ENCODE measurements at regions not wholly inside any gene's neighbourhood (a gene's known extent, or its start where the extent isn't known, plus 50 kb on each side); places are given as distances from the start of the nearest gene placed in this dataset.

DNA sequence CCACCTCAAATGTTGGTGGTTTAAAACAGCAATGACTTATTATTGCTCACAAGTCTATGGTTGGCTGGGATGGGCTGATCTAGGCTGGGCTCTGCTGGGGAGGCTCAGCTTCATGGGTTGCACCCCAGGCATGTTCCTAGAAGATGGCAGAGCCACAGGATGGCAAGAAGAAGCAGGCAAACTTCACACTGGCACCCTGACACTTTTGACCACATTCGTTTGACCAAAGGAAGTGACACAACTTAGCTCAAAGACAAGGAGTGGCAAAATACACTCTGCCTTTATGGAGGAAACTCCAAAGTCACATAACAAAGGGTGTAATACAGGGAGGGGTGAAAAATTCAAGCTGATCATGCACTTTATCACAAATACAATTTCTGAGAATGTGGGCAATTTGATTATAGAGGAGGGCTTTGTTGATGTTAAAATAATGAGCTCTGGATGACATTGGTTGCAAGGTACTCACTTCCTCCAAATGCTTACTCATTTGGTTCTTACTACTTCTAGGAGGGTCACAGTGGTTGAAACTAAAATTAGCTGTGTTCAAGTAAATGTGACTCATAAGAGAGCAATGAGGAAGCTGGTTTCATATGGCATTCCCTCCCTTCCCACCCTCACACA, 249.2 kb upstream of the RPS6KA3 start:
- peak; percentile 9 for DNase-seq

DNA sequence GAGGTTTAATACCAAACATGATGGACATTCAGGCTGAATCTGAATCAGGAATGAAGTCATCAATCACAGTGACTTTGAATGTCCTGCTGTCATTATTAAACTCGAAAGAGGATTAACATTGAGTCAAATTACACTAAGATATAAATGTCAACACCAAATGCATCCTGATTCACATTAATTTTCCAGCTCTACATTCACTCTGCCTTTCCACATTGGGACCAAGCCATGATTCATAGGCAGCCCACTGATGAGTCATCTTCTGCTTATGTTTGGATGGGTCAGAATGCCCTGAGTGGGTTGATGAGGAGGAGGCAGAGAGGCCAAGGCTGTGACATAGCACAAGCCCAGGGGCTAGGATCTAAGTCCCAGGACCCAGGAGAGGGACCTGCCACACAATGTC, 247.6 kb upstream of the RPS6KA3 start:
- DNase-seq: no peak

DNA sequence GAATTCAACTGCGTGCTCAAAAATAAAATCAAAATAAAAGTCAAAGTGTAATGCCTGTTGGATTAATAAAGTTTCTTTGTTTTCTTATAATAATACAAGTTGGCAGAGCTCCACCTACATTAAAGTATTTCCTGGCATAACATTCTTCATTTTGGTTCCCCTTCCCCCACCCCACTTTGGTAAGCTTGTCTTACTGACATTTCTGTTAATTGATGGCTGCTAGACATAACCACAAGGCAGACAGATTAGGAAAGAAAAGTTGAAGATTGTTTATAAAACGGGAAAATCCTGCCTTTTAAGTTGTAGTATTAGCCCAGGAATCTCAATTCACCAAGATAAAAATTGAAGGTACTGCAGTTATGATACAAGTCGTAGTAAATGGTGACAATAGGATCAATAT, 246.5 kb upstream of the RPS6KA3 start:
- no peak for DNase-seq

DNA sequence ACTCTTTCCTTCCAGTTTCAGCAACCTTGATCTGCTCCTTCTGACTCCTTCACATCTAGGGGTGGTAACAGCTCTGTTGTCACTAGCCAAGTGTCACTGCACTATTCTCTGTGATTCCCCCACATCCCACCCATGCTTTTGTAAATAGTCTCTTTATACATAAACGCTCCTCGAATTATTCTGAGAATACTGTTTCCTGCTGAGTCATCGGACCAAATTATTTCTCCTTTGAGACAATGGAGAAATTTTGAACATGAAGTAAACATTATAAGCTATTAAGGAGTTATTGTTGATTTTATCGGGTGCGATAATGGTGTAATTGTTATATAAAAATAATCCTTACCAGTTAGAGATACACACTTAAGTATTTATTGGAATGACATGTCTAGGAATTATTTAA, 245.1 kb upstream of the RPS6KA3 start:
- no peak for DNase-seq

DNA sequence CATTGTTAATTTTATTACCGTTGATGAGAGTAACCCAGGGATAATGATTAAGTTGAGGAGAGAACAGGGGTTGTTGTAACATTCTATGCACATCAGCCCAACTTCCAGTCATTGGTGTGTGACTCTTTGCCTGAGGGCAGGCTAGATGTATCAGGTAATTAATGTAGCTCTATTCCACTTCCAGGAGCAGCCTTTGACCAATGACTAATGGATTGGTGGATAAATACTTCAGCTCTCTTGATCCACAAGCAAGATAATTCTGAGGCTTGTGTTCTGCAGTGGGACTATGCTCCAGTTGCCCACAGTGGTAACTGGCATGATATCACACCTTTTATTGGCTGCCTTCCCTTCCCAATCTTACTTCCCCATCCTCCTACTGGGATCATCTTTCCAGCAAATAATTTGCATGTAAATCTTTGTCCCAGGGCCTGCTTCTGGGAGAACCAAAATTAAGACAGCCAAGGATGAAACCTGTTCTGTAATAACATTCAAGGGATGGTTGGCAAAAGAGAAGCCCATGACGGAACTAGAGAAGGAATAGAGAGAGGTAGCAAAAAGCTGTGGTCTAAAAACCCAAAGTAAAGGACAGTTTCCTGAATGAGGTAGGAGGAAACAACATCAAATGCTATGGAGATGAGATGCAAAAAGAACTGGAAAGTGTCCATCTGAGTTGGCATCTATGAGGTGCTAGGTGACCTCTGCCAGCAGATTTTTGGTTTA, 241.4 kb upstream of the RPS6KA3 start:
- no peak for DNase-seq

DNA sequence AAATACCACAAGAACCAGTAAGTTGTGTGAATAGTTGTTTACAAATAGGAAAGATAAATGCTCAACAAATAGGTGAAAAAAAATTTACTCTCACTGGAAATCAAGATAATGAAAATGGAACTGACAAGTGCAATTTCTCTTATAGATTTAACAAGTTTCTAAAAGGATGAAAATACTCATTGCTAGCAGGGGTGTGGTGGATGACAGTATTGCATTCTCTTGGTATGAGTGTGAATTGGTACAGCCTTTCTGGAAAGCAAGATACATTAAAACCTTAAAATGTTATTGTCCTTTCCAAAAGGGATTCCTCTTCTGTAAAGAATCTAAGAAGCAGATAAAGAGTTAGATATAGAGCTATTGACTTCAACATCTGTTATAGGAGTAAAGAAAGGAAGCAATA, 240.0 kb upstream of the RPS6KA3 start:
- DNase-seq: no peak

DNA sequence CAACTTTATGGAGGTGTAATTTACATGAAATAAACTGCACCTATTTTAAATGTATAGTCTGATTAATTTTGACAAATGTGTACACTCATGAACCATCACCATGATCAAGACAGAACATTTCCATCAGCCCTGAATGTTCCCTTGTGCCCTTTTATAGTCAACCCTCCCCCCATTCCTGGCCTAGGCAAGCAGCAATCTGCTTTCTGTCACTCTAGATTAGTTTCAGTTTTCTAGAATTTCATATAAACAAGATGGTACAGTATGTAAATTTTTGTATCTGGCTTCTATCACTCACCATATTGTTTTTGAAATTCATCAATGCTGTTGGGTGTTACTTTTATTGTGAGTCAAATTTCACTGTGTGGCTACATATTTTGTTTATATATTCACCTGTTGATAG, 234.2 kb upstream of the RPS6KA3 start:
- DNase-seq: no peak

DNA sequence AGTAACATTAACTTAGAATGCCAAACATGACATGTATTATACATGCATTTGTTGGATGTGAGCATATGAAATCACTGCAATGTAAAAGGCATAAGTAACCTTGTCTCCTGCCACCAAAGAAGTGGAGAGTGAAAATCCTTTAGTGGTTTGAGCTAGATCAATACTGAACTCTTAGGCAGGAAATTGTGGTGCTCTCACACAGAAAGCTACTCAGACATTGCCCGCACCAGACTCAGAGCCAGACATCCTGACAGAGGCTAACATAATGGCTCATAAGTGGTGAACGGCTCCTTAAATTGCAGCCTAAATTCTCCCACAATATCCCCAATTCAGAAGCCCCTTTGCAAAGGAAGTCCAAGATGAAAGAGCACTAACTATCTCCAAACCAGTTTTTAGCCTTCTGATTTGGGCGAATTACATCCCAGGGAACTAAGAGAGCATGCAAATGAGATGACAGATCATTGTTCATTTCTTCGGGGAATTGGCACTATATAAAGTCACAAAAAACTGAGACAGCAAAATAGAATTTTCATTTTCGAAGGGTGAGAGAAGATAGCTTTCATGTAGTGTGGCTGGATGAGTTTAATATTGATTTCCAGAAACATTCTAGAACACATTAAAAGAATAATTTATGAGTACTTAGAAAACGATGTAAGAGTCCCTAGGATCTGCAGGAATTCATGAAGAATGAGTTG, 233.6 kb upstream of the RPS6KA3 start:
- DNase-seq: peak; percentile 9

DNA sequence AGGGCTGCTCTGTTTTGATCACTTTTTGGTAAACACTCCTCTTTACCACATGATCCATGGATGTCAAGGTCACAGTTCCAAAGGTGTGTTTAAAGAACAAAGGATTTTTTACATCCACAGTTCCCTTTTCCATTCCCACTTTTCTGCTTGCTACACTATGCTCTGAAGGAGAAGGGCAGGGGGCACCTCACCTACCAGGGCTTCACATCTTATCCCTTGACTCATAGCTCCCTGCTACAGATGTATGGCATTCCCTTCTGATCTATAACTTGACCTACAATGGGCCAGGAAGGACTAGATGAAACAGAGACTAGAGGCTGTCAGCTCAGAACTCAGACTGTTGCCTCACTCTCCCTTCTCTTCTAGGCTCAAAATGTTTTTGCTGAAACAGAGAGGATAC, 233.1 kb upstream of the RPS6KA3 start:
- no peak for DNase-seq

DNA sequence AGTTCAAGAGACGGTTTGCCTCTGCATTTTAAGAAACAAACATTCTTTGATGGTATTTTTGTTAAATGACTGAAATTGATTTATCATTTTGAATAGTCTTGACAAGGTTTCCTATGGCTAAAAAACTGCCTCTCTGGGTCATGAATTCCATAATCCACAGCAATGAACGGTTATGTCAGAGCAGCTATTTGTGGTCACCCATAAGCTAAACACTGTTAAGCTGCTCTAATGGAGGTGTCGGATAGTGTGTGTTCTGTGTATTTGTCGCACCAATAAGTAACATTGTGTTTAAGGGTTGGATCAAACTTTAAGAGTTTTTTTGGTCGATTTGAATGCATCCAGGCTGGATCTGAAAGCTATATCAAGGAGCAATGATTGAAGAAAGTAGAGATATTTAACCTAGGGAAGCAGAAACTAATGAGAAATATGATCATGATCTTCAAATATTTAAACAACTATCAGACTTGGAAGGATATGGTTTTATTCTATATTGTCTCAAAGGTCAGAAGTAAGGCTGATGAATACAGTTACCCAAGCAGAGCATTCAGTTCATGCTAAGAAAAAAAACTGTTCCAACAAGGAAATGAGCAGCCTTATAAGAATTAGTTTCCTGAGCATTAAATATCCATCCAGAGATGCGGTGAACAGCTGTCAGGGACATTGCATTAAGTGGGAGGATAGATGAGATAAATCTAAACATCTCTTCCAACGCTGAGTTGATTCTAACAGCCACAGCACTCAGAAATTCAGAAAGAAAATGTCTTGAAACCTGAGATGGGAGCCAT, 232.3 kb upstream of the RPS6KA3 start:
- no peak for DNase-seq

DNA sequence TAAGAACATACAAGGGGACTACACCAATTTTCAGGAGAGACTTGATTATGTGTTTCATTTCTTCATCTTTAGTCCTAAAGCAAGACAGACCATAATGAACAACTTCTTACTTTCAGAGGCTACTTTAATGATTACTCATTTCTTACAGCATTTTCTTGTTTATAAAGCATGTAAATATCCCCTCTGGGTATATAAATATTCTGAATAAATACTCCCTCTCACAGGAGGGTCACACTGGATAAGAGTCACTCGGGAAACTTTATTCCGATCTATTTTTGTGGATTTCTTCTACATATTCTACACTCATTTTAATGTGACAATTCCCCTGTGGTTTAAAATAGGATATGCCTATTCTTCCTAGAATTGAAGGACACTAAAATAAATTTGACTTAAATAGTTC, 228.9 kb upstream of the RPS6KA3 start:
- DNase-seq: no peak

DNA sequence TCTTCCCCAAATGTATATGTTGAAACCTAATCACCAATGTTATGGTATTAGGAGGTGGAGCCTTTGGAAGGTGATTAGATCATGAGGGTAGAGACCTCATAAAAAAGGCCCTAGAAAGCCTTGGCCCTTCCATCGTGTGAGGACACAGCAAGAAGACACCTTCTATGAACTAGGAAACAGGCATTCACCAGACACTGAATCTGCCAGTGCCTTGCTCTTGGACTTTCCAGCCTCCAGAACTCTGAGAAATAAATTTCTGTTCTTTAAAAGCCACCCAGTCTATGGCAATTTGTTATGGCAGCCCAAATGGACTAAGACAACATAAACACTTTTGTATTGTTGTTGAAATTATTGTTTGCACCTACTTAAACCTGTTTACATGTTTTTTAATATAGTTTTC, 221.8 kb upstream of the RPS6KA3 start:
- no peak for DNase-seq

DNA sequence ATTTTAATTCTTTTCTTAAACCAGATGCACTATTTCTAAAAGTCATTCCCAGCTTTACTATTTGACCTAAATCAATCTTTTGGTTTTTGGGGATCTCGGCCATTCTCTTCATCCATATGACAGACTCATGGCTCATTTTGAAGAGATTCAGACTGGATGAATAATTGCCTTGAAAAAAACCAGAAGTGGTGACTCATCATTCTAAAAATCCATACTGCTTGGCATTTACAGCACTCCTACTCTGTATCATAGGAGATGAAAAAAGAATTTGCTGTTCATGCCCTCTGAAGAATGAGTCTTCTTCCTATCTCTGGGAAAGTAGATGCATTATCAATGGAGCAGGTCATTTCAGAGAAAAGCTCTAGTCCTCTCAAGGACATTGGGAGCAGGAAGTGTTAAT, 220.5 kb upstream of the RPS6KA3 start:
- DNase-seq: no peak

DNA sequence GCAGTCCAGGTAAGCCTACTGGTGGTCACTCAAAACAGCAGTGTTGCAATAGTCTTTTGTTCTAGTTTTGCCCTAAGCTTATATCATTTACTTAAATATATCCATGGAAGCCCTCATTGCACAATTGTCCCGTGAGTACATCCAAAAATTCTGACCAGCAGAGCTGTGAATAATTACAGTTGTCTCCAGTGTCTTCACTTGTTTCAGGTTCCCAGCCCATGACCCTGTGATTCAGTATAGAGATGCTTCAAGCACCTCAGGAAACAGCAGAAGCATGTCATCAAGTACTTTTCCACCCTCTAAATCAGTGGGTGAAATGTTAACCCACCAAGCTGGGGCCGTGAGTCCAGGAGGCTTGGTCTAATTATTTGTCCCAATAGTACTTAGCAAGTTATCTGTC, 214.9 kb upstream of the RPS6KA3 start:
- no peak for DNase-seq

DNA sequence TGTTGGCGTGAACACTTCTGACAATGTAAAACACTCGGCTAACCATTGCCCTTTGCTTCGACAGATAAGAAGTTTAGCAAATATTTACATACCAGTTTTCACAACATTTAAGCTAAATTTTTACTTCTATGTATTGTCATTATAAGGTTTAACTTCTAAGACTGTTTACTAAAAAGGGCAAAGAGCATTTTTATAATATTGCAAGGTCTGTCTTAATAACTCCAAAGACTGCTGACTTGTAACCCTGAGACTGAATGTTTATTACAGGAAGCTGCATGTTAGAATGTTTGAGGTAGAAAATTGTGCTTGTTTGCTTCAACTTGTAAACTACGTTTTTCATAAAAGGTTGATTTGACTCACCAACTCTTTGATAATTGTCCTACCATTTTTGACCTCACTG, 213.2 kb upstream of the RPS6KA3 start:
- DNase-seq: no peak

DNA sequence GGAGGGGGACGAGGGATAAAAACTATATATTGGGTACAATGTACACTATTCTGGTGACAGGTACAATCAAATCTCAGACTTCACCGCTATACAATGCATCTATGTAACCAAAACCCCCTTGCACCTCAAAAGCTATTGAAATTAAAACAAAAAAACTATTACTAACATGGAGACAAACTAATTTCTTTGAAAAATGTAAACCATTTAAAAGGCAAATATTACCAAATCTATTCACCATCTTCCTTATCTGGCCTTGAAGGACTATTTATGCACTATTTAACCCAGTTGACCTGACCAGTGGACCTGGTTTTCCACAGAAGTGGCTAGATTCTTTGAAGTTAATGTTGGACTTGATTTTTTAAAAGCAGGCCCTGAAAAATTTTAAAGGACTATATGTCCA, 212.3 kb upstream of the RPS6KA3 start:
- DNase-seq: no peak

DNA sequence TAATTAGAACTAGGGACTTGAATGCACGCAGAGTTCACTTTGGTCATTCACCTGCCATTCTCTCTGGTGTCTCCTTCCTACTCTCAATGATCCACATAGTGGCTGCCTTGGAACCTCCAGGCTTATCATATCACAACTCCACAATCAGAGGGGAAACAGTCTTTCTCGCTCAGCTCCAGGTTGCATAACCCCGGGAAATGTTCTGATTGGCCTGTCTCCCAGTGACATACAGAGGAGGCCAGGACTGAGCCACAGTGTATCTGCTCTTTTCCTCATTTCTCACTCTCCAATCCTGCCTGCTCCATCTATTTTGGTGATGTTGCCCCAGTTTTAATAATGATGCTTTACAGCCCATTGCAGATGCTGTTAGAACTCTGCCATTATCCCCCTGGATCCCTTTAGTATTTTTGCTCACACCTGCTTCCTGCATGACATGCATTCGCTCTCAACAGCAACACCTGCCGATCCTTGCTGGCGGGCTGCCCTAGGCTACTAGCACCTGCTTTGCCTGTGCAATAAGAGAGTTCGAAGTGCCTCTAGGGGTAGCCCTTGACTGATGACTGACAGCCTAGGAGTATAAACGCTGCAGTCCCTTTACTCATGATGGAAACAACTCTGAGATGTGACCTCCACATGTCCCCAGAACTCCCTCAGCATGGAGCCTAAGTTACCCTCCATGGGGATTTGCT, 211.3 kb upstream of the RPS6KA3 start:
- no peak for DNase-seq

DNA sequence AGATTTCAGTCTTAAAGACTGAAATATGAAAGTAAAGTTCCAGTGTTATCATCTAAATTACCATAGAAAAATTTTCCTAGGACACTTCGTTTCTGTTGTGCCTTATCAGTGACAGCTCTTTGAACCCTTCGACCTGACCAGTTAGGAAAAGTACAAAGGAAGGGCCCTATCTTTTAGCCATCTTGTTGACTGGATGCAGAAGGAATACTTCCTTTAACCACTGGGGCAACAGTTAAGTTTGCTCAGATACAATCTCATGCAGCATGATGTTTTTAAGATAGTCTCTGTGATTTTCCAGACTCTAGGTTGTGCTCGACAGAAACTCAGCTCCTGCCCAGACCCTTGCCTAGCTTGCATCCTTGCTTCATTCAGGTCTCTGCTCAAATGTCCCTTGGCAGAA, 210.5 kb upstream of the RPS6KA3 start:
- no peak for DNase-seq

DNA sequence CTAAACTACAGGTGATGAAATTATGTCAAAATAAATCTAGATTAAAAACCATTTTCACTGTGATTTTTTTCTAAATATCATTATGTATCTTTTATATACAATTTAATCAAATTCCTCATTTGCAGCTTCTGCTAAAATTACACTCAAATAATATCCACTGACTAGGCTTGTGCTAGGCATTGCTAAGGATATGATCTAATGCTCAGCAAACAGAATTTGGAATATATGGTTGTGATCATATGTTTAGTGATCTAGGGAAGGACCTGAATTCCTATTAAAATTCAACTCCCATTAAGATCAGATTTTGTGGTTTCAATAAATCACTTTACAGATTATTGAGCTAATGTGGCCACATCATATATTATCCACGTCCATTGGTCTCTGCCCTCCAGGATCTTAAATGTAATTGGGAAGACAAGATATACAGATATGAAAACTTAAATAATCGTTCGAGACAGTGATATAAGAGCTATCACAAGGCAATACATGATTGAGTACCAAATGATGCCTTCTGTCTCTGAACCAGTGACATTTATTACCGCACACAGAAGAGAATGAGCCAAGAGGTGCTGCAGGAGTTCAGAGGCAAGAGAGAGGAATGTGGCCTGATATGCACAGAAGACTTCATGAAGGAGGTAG, 206.0 kb upstream of the RPS6KA3 start:
- DNase-seq: no peak

DNA sequence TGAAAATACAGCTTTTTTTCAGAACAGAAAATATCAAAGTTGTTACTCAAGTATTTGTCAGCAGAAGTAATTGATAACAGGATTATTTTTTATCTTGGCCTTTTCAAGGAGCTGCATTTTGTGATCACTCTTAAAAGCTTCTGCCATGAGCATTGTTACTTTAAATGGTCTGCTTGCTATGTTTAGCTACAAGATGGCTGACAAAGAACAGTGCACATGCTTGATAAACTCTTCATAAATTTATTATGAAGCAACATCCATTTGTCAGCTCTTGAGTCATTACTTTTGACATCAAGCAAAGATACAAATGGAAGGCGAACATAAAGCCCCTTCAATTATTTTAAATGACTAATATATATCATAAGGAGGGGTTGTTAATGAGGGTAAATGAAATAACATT, 205.4 kb upstream of the RPS6KA3 start:
- no peak for DNase-seq

DNA sequence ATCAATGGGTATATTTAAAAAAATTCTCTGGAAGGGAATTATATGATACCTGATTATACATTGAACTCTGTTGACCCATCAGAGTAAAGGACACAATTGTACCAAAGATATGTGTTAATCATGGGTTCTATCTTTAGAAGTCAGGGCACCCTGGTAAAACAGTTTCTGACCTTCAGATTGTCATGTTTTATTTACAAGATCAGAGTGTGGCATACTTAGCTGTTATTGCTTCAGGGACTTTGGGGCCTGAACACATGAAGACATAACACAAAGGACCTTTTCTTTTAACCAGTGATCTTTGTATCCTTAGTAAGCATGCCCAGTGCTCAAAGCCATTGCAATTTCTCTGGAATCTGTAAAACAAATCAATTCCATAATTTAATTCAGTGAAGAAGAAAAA, 204.8 kb upstream of the RPS6KA3 start:
- no peak for DNase-seq

DNA sequence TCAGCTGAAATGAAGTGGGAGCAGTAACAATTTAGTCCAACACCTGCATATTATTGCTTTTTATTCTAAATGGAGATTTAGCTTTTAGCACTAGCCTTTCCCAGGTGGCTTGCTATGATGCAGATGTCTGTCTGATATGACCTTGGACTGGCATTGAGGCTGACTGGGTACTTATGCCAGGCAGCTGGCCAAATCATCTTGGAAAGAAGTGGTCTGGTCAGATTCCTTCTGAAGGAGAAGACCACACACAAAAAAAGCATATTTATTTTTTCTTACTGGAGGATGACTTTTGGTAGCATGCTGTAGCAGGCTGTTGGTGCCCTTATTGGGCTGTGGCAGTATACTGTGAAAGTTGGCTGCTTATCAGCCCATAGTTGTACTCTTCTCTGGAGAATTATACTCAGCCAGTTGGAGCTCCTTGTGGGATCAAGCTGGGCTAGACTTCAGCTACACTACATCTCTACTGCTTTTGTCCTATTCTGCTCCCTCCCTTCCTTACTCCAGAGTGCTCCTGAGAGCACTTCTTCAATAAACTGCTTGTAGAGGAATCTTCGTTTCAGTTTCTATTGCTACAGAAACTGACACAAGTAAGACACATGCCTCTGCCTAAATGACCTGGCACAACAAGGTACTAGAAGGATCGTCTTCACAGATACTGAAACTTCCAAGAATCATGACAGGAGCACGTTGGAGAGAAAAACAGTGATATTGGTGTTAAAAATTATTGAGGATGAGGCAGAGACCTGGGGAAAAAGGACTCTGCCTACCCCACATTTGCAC, 196.8 kb upstream of the RPS6KA3 start:
- no peak for DNase-seq
